ENCODE measurements at regions not wholly inside any gene's neighbourhood (a gene's known extent, or its start where the extent isn't known, plus 50 kb on each side); places are given as distances from the start of the nearest gene placed in this dataset.

GRCh38 chr7:119233015-119233414 lies 1008.5 kb downstream of the ANKRD7 start:
- TF ChIP-seq, protein P1, sequence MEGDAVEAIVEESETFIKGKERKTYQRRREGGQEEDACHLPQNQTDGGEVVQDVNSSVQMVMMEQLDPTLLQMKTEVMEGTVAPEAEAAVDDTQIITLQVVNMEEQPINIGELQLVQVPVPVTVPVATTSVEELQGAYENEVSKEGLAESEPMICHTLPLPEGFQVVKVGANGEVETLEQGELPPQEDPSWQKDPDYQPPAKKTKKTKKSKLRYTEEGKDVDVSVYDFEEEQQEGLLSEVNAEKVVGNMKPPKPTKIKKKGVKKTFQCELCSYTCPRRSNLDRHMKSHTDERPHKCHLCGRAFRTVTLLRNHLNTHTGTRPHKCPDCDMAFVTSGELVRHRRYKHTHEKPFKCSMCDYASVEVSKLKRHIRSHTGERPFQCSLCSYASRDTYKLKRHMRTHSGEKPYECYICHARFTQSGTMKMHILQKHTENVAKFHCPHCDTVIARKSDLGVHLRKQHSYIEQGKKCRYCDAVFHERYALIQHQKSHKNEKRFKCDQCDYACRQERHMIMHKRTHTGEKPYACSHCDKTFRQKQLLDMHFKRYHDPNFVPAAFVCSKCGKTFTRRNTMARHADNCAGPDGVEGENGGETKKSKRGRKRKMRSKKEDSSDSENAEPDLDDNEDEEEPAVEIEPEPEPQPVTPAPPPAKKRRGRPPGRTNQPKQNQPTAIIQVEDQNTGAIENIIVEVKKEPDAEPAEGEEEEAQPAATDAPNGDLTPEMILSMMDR (conservative IDR thresholded peaks at IDR 0.05; ENCODE audit: low read depth in 2 of 2): no peak
- TF ChIP-seq POLR2AphosphoS5 (IDR thresholded peaks at IDR 0.05; ENCODE audit: low read depth) (no peak), EZH2 (IDR thresholded peaks at IDR 0.05; ENCODE audit: low read depth, unreplicated experiment) (no peak), CREB1 (CRISPR knock-in tag; IDR thresholded peaks at IDR 0.05; ENCODE audit: low read depth) (no peak), EZH2phosphoT487 (IDR thresholded peaks at IDR 0.05; ENCODE audit: unreplicated experiment) (no peak), JUNB (IDR thresholded peaks at IDR 0.05; ENCODE audit: unreplicated experiment) (no peak), ZNF331 (CRISPR knock-in tag; IDR thresholded peaks at IDR 0.05; ENCODE audit: low read depth) (no peak), STAT1 (IDR thresholded peaks at IDR 0.05; ENCODE audit: unreplicated experiment) (no peak), ZNF114 (CRISPR knock-in tag; IDR thresholded peaks at IDR 0.05) (no peak), NANOG (IDR thresholded peaks at IDR 0.05; ENCODE audit: borderline replicate concordance) (no peak)
- TF ChIP-seq, protein P2, sequence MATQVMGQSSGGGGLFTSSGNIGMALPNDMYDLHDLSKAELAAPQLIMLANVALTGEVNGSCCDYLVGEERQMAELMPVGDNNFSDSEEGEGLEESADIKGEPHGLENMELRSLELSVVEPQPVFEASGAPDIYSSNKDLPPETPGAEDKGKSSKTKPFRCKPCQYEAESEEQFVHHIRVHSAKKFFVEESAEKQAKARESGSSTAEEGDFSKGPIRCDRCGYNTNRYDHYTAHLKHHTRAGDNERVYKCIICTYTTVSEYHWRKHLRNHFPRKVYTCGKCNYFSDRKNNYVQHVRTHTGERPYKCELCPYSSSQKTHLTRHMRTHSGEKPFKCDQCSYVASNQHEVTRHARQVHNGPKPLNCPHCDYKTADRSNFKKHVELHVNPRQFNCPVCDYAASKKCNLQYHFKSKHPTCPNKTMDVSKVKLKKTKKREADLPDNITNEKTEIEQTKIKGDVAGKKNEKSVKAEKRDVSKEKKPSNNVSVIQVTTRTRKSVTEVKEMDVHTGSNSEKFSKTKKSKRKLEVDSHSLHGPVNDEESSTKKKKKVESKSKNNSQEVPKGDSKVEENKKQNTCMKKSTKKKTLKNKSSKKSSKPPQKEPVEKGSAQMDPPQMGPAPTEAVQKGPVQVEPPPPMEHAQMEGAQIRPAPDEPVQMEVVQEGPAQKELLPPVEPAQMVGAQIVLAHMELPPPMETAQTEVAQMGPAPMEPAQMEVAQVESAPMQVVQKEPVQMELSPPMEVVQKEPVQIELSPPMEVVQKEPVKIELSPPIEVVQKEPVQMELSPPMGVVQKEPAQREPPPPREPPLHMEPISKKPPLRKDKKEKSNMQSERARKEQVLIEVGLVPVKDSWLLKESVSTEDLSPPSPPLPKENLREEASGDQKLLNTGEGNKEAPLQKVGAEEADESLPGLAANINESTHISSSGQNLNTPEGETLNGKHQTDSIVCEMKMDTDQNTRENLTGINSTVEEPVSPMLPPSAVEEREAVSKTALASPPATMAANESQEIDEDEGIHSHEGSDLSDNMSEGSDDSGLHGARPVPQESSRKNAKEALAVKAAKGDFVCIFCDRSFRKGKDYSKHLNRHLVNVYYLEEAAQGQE (IDR thresholded peaks at IDR 0.05; ENCODE audit: unreplicated experiment): no peak

Data from GM23338 (cell line).